Adrenal gland (tissue), 9 donors: ENCODE measurements at regions not wholly inside any gene's neighbourhood (a gene's known extent, or its start where the extent isn't known, plus 50 kb on each side); places are given as distances from the start of the nearest gene placed in this dataset.

ENCODE experiments used
- DNase-seq, 7 donors: peaks; one replicate each; pipeline ENCODE4 v3.0.0-alpha.2; 2019 to 2020
- H3K27ac ChIP-seq, 5 donors: fragments of 200-600 bp; sonication (generic) in 4 of 5; 1 replicate in 3 of 5; 2 replicates in 2 of 5; pipeline versions ENCODE4 v1.5.1 to v1.8.0; 2016 to 2020; ENCODE audit warnings: mild to moderate bottlenecking in 1 of 5
- H3K27me3 ChIP-seq: fragments of 200-600 bp; 2 replicates; pipeline ENCODE4 v1.8.0; 2021
- H3K36me3 ChIP-seq, 2 donors: fragments of 200-600 bp; replicated peaks in 1 of 2; 1 replicate in 1 of 2; 2 replicates in 1 of 2; pipeline versions ENCODE4 v1.5.1 to v1.8.0; 2018 to 2022
- H3K4me1 ChIP-seq, 2 donors: fragments of 200-600 bp; replicated peaks in 1 of 2; 1 replicate in 1 of 2; 2 replicates in 1 of 2; pipeline versions ENCODE4 v1.5.1 to v1.8.0; 2018 to 2021
- H3K4me3 ChIP-seq, 4 donors: fragments of 200-600 bp; sonication (generic) in 3 of 4; one replicate each; pipeline ENCODE4 v1.5.1; 2016 to 2018
- H3K9me3 ChIP-seq, 3 donors: fragments of 200-600 bp; sonication (generic) in 1 of 3; replicated peaks in 1 of 3; 1 replicate in 2 of 3; 2 replicates in 1 of 3; pipeline versions ENCODE4 v1.5.1 to v1.8.0; 2016 to 2021
- POLR2A ChIP-seq, 2 donors: fragments of 450-650 bp; IDR thresholded peaks; one replicate each; pipeline ENCODE4 v1.6.1; 2017; ENCODE audit warnings: antibody characterized with exemption in 2 of 2, mild to moderate bottlenecking in 2 of 2, moderate library complexity in 1 of 2
- WGBS, 4 donors: extraction: QIAGEN DNeasy Blood & Tissue Kit in 2 of 4; methylation state at CpG; one replicate each; pipeline versions ENCODE4 v1.1.5 to v1.1.7; 2013 to 2017; 5-methylcytosine and 5-hydroxymethylcytosine counted together
- intact Hi-C, 2 donors: fragments of 100-400 bp; cut with DNase I; formaldehyde crosslinking; loops; one replicate each; pipeline versions ENCODE4 v1.14.1 to v1.15.0; 2022 to 2023
- TF ChIP-seq, protein P1 (sequence below), 6 experiments: fragments of 450-650 bp in 4 of 6; fragments of 200-600 bp in 2 of 6; sonication (generic) in 1 of 6; IDR thresholded peaks; 1 replicate in 5 of 6; 2 replicates in 1 of 6; pipeline versions ENCODE4 v1.5.1 to v1.8.0; 2016 to 2021; ENCODE audit warnings: antibody characterized with exemption in 6 of 6, mild to moderate bottlenecking in 2 of 6, moderate library complexity in 1 of 6
- donor health status: healthy with polysubstance abuse.
- donor health status: Bipolar disorder and iron deficiency.
- donor health status: DM: yes; HTN: yes; CAD: no.
- donor health status: DM: no; HTN: no; CAD: no.
- donor health status: DM: no; HTN: no; CAD: no.

DNA sequence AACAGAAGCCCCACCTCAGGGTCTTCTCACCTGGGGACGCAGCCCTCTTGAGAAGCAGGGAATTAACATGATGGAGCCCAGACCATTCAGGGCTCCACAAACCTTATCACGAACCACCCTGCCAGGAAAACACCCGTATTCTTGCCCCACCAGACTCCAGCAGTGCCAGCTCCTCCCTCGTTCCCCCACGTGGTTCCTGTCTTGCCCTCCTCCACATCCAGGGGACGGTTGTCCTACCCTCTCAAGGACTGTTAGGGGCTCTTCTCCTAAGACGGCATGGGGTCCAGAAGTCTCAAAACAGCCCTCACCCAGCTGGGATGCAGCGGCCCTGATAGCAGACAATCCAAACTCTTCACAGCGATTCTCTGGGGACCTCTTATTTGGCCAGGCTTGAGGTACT, 372.2 kb upstream of the HS6ST1 start:
- Histone ChIP-seq H3K9me3 (no peaks in the 10 kb centered on the region), H3K4me3 (no peak overlapping the region), H3K27ac (no peak overlapping the region), H3K36me3 (no peaks in the 10 kb centered on the region), H3K4me1 (no peaks in the 10 kb centered on the region), H3K27me3 (no peaks in the 10 kb centered on the region)
- no peak for DNase-seq
- WGBS, 4 donors, result 83 to 90% (median 88%) methylated on average over 8 to 9 of the region's 9 CpGs
- intact Hi-C loops, result no loop called here
- TF ChIP-seq, protein P1, sequence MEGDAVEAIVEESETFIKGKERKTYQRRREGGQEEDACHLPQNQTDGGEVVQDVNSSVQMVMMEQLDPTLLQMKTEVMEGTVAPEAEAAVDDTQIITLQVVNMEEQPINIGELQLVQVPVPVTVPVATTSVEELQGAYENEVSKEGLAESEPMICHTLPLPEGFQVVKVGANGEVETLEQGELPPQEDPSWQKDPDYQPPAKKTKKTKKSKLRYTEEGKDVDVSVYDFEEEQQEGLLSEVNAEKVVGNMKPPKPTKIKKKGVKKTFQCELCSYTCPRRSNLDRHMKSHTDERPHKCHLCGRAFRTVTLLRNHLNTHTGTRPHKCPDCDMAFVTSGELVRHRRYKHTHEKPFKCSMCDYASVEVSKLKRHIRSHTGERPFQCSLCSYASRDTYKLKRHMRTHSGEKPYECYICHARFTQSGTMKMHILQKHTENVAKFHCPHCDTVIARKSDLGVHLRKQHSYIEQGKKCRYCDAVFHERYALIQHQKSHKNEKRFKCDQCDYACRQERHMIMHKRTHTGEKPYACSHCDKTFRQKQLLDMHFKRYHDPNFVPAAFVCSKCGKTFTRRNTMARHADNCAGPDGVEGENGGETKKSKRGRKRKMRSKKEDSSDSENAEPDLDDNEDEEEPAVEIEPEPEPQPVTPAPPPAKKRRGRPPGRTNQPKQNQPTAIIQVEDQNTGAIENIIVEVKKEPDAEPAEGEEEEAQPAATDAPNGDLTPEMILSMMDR (IDR thresholded peaks at IDR 0.05), result no peak
- TF ChIP-seq POLR2A (IDR thresholded peaks at IDR 0.05), result no peak

DNA sequence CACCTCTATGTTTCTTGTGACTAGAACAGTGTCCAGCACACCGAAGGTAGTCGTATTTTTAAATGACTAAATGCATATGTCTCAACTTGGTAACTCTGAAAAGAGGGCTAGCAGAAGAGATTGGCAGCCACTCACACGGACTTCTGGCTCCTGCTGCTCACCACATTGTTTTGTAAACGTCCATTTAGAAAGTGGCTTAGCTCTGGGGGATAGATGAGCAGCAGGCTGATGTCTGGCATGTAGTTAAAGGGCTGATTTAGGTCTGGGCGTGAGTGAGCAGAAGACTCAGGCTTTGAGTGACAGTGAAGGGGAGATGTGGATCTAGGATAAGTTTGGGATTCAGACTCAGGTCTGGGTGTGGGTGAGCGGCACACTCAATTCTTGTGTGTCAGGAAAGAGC, 372.9 kb upstream of the HS6ST1 start:
- H3K4me1 ChIP-seq, result no peaks in the 10 kb centered on the region
- H3K4me3 ChIP-seq, result no peak overlapping the region
- intact Hi-C loops, result no loop called here
- H3K36me3 ChIP-seq, result no peaks in the 10 kb centered on the region
- H3K27me3 ChIP-seq, result no peaks in the 10 kb centered on the region
- no peak for DNase-seq
- TF ChIP-seq, protein P1 (IDR thresholded peaks at IDR 0.05), result no peak
- 72 to 79% (median 74%) methylated on average over 6 of the region's 6 CpGs for WGBS, 4 donors
- H3K27ac ChIP-seq, result no peak overlapping the region
- no peaks in the 10 kb centered on the region for H3K9me3 ChIP-seq

DNA sequence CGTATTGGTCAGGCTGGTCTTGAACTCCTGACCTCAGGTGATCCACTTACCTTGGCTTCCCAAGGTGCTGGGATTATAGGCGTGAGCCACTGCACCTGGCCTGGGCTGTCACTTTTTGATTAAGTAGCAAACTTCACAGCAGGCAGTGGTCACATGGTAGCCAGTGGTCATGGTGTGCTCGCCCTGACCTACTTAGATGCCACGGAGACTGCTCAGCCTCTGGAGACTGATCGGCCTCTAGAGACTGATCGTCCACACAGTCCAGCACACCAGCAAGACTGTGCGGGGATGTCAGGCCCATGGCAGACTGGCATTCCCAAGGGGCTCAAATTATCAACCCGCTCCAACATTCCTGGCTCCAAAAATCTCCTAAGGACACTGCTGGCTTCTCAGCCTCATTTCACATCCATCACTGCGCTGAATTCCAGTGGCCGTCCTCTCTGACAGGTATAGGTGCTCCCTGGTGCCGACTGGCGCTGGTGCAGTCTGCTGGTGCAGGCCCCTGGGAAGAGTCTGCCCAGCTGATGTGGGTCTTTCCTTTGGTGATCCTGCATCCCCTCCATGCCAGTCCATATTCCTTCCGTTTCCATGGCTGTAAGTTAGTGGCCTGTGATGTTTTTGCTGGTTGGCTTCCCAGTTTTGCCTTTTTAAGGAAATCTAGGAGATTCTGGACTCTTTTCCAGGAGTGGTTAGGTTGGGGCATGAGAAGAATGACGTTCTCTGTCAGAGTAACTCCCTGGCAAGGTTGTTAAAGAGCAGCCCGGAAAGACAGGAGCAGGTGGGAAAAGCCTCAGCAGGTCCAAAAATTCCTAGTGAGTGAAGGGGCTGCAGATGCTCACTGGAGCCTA, 374.5 kb upstream of the HS6ST1 start:
- Histone ChIP-seq H3K4me3 (no peak overlapping the region), H3K36me3 (no peaks in the 10 kb centered on the region), H3K4me1 (no peaks in the 10 kb centered on the region), H3K9me3 (no peaks in the 10 kb centered on the region), H3K27me3 (no peaks in the 10 kb centered on the region), H3K27ac (no peak overlapping the region)
- intact Hi-C loops, result no loop called here
- no peak for TF ChIP-seq POLR2A (IDR thresholded peaks at IDR 0.05)
- TF ChIP-seq, protein P1 (IDR thresholded peaks at IDR 0.05), result no peak
- 70 to 80% (median 74%) methylated on average over 9 to 15 of the region's 15 CpGs for WGBS, 4 donors
- no peak for DNase-seq

DNA sequence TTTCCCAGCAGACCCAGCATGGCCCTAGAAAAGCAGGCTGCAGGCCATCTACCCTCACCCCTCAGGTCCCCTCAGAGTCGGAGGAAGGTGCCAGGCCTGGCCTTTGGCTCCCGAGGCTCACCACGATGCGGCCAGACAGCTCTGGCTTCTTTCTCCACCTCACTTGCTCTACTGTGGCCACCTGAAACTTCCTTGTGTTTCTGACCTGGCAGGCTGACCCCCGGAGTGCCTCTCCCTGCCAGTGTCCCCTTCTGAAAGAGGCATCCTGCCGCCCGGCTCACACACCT, 375.0 kb upstream of the HS6ST1 start:
- Histone ChIP-seq H3K27me3 (no peaks in the 10 kb centered on the region), H3K9me3 (no peaks in the 10 kb centered on the region), H3K4me3 (no peak overlapping the region), H3K4me1 (no peaks in the 10 kb centered on the region), H3K27ac (no peak overlapping the region), H3K36me3 (no peaks in the 10 kb centered on the region)
- intact Hi-C loops, result no loop called here
- no peak for DNase-seq
- no peak for TF ChIP-seq POLR2A (IDR thresholded peaks at IDR 0.05)
- TF ChIP-seq, protein P1 (IDR thresholded peaks at IDR 0.05), result no peak
- WGBS, 4 donors, result 68 to 81% (median 77%) methylated on average over 6 to 7 of the region's 7 CpGs
